GM19452 (cell line): ENCODE measurements at regions not wholly inside any gene's neighbourhood (a gene's known extent, or its start where the extent isn't known, plus 50 kb on each side); places are given as distances from the start of the nearest gene placed in this dataset.
"Not testable (repeated sequence)": the region's sequence is repeated elsewhere in the genome, so short reads cannot be mapped to it uniquely, and the experiment has no call there.

Source experiments
- ATAC-seq: cut with Tn5 transposase; IDR thresholded peaks from one replicate; pipeline ENCODE4 v1.9.1; 2021; ENCODE audit not compliant: unreplicated experiment

- no peak for ATAC-seq
These were observed 122.1 kb downstream of the YIPF5 start for GRCh38 chr5:144048259-144048856.

GRCh38 chr5:144055391-144055790, 115.1 kb downstream of the YIPF5 start:
- not testable (repeated sequence) for ATAC-seq

GRCh38 chr5:144060091-144060490, 110.4 kb downstream of the YIPF5 start:
- ATAC-seq = not testable (repeated sequence)

GRCh38 chr5:144060598-144060997, 109.9 kb downstream of the YIPF5 start:
- no peak for ATAC-seq

- no peak for ATAC-seq
These were observed 104.7 kb downstream of the YIPF5 start for GRCh38 chr5:144065786-144066185.

GRCh38 chr5:144072518-144072927, 97.9 kb downstream of the YIPF5 start:
- ATAC-seq = no peak

- ATAC-seq = no peak
These were observed 93.9 kb downstream of the YIPF5 start for GRCh38 chr5:144076521-144077083.

- ATAC-seq = no peak
These were observed 87.3 kb downstream of the YIPF5 start for GRCh38 chr5:144083185-144083584.

- ATAC-seq = no peak
These were observed 85.5 kb downstream of the YIPF5 start for GRCh38 chr5:144084971-144085370.

GRCh38 chr5:144085381-144085780, 85.1 kb downstream of the YIPF5 start:
- ATAC-seq = no peak

- no peak for ATAC-seq
These were observed 84.2 kb downstream of the YIPF5 start for GRCh38 chr5:144086295-144086694.

- no peak for ATAC-seq
These were observed 82.9 kb downstream of the YIPF5 start for GRCh38 chr5:144087576-144087975.

- no peak for ATAC-seq
These were observed 82.0 kb downstream of the YIPF5 start for GRCh38 chr5:144088206-144089064.

GRCh38 chr5:144089401-144090021, 80.9 kb downstream of the YIPF5 start:
- peak; percentile 52 for ATAC-seq

- ATAC-seq = no peak
These were observed 78.0 kb downstream of the YIPF5 start for GRCh38 chr5:144092508-144092907.

- no peak for ATAC-seq
These were observed 77.1 kb downstream of the YIPF5 start for GRCh38 chr5:144093400-144093799.

- no peak for ATAC-seq
These were observed 76.6 kb downstream of the YIPF5 start for GRCh38 chr5:144093868-144094267.

- no peak for ATAC-seq
These were observed 69.8 kb downstream of the YIPF5 start for GRCh38 chr5:144100702-144101101.

GRCh38 chr5:144101616-144102015, 68.8 kb downstream of the YIPF5 start:
- ATAC-seq = no peak

- no peak for ATAC-seq
These were observed 68.1 kb downstream of the YIPF5 start for GRCh38 chr5:144102361-144102760.

- no peak for ATAC-seq
These were observed 67.5 kb downstream of the YIPF5 start for GRCh38 chr5:144102979-144103378.
